Heart right ventricle (tissue), 16 donors: ENCODE measurements at regions not wholly inside any gene's neighbourhood (a gene's known extent, or its start where the extent isn't known, plus 50 kb on each side); places are given as distances from the start of the nearest gene placed in this dataset.

Experiments
- ATAC-seq, 8 donors: fragments of 200-7000 bp; cut with Tn5 transposase; one replicate each; pipeline ENCODE4 v1.9.1; 2020; ENCODE audit warnings: mild to moderate bottlenecking in 8 of 8, moderate library complexity in 8 of 8, moderate number of reproducible peaks in 1 of 8
- DNase-seq, 2 donors: peaks; one replicate each; pipeline ENCODE4 v3.0.0-alpha.2; 2020
- H3K27ac ChIP-seq, 10 donors: fragments of 200-600 bp; sonication (generic) in 2 of 10; one replicate each; pipeline versions ENCODE4 v1.5.0 to v1.8.0; 2020 to 2022; ENCODE audit warnings: mild to moderate bottlenecking in 3 of 10
- H3K27me3 ChIP-seq, 7 donors: fragments of 200-600 bp; one replicate each; pipeline ENCODE4 v1.8.0; 2021 to 2022; ENCODE audit warnings: mild to moderate bottlenecking in 2 of 7
- H3K36me3 ChIP-seq, 9 donors: fragments of 200-600 bp; sonication (generic) in 1 of 9; one replicate each; pipeline versions ENCODE4 v1.5.0 to v1.8.0; 2020 to 2022; ENCODE audit warnings: mild to moderate bottlenecking in 2 of 9
- H3K4me1 ChIP-seq, 9 donors: fragments of 200-600 bp; sonication (generic) in 1 of 9; one replicate each; pipeline versions ENCODE4 v1.5.0 to v1.8.0; 2020 to 2022; ENCODE audit warnings: mild to moderate bottlenecking in 4 of 9
- H3K4me3 ChIP-seq, 10 donors: fragments of 200-600 bp; sonication (generic) in 2 of 10; one replicate each; pipeline versions ENCODE4 v1.5.0 to v1.8.0; 2020 to 2022; ENCODE audit warnings: mild to moderate bottlenecking in 7 of 10, moderate library complexity in 2 of 10
- H3K9me3 ChIP-seq, 11 donors: fragments of 200-600 bp in 10 of 11; sonication (generic) in 2 of 11; one replicate each; pipeline versions ENCODE4 v1.5.0 to v1.8.0; 2013 to 2022; ENCODE audit warnings: mild to moderate bottlenecking in 2 of 11, control low read depth in 1 of 11, moderate library complexity in 1 of 11
- WGBS, 2 donors: extraction: QIAGEN DNeasy Blood & Tissue Kit; methylation state at CpG; one replicate each; pipeline ENCODE4 v1.1.7; 2013; ENCODE audit warnings: inconsistent platforms in 1 of 2; 5-methylcytosine and 5-hydroxymethylcytosine counted together
- intact Hi-C, 10 donors: fragments of 100-400 bp; cut with DNase I; formaldehyde crosslinking; loops; one replicate each; pipeline versions ENCODE4 v1.11.1 to v1.14.2; 2022
- TF ChIP-seq, protein P1 (sequence below), 9 donors: fragments of 200-600 bp; sonication (generic) in 2 of 9; IDR thresholded peaks; one replicate each; pipeline versions ENCODE4 v1.5.0 to v1.8.0; 2021 to 2022; ENCODE audit warnings: antibody characterized with exemption in 9 of 9, mild to moderate bottlenecking in 5 of 9, moderate library complexity in 1 of 9
- donor health status: Arrhythmogenic right ventricular cardiomyopathy.
- donor health status: ischemic (EF 13 %, LVEDD 7.1; RV severe dilation, severe dysfunction).
- donor health status: healthy with polysubstance abuse.
- donor health status: DM: no; HTN: yes; CAD: no.
- donor health status: DM: no; HTN: no; CAD: no.
- donor health status: ischemic (EF 25% LVEDD 6.9; RV normal size, moderate dysfunction).
- donor health status: ischemic (EF 25% LVEDD 5.7; RV mildly dilated, moderate dysfunction).
- donor health status: healthy.
- donor health status: DM: yes; HTN: yes; CAD: no.
- donor health status: Ischemic cardiomyopathy.
- donor health status: ischemic (EF 35%, LVEDD 5.7; RV mildly dilated, moderate dysfunction).
- donor health status: nonischemic (EF 11% LVEDD 7.7; RV severe dilation, severe dysfunction).
- donor health status: DM: yes; HTN: yes; CAD: no.
- donor health status: PGD.
- donor health status: ischemic (EF 29% LVEDD 5.4; RV normal size, mild dysfunction).
- donor health status: nonischemic (EF 23%, LVEDD 6.1; RV moderate dilation, normal function).

- Histone ChIP-seq H3K4me3 (no peak overlapping the region), H3K27ac (peak overlapping the region in 1 of 10 donors; percentile 25), H3K27me3 (no peaks in the 10 kb centered on the region), H3K36me3 (no peaks in the 10 kb centered on the region), H3K9me3 (peaks cover 0 to 13% (median 0%) of the 10 kb centered on the region in 11 donors), H3K4me1 (peaks cover 0 to 7% (median 2%) of the 10 kb centered on the region in 9 donors)
- ATAC-seq = no peak
- intact Hi-C loops = no loop called here
- DNase-seq = no peak
- WGBS, 2 donors = 49 to 83% methylated on average over 1 of the region's 1 CpG
- TF ChIP-seq, protein P1, sequence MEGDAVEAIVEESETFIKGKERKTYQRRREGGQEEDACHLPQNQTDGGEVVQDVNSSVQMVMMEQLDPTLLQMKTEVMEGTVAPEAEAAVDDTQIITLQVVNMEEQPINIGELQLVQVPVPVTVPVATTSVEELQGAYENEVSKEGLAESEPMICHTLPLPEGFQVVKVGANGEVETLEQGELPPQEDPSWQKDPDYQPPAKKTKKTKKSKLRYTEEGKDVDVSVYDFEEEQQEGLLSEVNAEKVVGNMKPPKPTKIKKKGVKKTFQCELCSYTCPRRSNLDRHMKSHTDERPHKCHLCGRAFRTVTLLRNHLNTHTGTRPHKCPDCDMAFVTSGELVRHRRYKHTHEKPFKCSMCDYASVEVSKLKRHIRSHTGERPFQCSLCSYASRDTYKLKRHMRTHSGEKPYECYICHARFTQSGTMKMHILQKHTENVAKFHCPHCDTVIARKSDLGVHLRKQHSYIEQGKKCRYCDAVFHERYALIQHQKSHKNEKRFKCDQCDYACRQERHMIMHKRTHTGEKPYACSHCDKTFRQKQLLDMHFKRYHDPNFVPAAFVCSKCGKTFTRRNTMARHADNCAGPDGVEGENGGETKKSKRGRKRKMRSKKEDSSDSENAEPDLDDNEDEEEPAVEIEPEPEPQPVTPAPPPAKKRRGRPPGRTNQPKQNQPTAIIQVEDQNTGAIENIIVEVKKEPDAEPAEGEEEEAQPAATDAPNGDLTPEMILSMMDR (IDR thresholded peaks at IDR 0.05) = no peak
Measured at GRCh38 chr1:221892301-221892830, 150.5 kb upstream of the DUSP10 start.

DNA sequence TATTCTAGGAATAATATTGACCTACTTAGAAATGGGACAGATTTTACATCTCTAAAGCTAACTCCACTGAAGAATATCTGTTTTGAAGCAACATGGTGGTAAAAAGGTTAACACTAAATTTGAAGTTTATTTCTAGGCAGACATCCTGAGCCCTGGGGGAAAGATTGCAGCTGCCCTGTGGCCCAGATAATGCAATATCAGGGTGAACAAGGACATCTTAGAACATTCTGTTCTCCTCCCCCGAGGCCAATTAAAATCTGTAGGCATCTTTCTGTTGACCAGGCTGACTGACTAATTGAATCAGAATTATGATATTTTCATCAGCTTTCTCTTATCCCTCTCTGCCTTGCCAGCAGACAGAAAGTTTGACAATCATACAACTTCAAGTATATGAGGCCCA lies 149.8 kb upstream of the DUSP10 start:
- no peaks in the 10 kb centered on the region for H3K36me3 ChIP-seq
- H3K4me1 ChIP-seq = peaks cover 0 to 13% (median 5%) of the 10 kb centered on the region in 9 donors
- H3K4me3 ChIP-seq = no peak overlapping the region
- no peak overlapping the region for H3K27ac ChIP-seq
- ATAC-seq = peak in 2 of 8 donors; percentile 40 to 64
- 35 to 62% methylated on average over 1 of the region's 1 CpG for WGBS, 2 donors
- no peaks in the 10 kb centered on the region for H3K27me3 ChIP-seq
- H3K9me3 ChIP-seq = peaks cover 0 to 13% (median 0%) of the 10 kb centered on the region in 11 donors
- TF ChIP-seq, protein P1 (IDR thresholded peaks at IDR 0.05) = no peak
- no peak for DNase-seq
- intact Hi-C loops = no loop called here

DNA sequence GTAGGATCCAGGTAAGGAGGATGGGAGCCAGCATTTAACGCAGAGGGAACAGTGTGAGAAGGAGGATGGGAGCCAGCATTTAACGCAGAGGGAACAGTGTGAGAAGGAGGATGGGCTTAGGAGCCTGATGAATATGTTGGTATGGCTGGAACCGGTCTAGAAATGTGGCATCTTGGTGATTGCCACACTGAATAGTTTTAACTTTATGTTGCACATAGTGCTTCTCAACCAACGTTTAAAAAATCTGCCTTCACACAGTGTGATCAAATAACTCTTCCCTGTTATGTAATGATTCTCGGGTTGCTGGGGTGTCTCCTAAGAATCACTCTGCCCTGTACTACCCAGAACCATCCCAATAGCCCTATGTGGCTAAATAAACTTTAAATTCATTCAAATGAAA lies 146.9 kb upstream of the DUSP10 start:
- WGBS, 2 donors = 89 to 92% methylated on average over 5 of the region's 5 CpGs
- no peak overlapping the region for H3K4me3 ChIP-seq
- peaks cover 0 to 13% (median 5%) of the 10 kb centered on the region in 9 donors for H3K4me1 ChIP-seq
- no peak for ATAC-seq
- TF ChIP-seq, protein P1 (IDR thresholded peaks at IDR 0.05) = no peak
- no peaks in the 10 kb centered on the region for H3K36me3 ChIP-seq
- intact Hi-C loops = no loop called here
- no peak for DNase-seq
- H3K27me3 ChIP-seq = no peaks in the 10 kb centered on the region
- no peak overlapping the region for H3K27ac ChIP-seq
- H3K9me3 ChIP-seq = peaks cover 0 to 3% (median 0%) of the 10 kb centered on the region in 11 donors

GRCh38 chr1:221888218-221888617 lies 146.3 kb upstream of the DUSP10 start:
- Histone ChIP-seq H3K27me3 (no peaks in the 10 kb centered on the region), H3K4me1 (peaks cover 0 to 13% (median 5%) of the 10 kb centered on the region in 9 donors), H3K4me3 (no peak overlapping the region), H3K27ac (no peak overlapping the region), H3K36me3 (no peaks in the 10 kb centered on the region), H3K9me3 (no peaks in the 10 kb centered on the region)
- TF ChIP-seq, protein P1 (IDR thresholded peaks at IDR 0.05) = no peak
- ATAC-seq (no peak), DNase-seq (no peak)
- intact Hi-C loops = no loop called here
- 83 to 87% methylated on average over 11 of the region's 11 CpGs for WGBS, 2 donors
